ENCODE measurements at regions not wholly inside any gene's neighbourhood (a gene's known extent, or its start where the extent isn't known, plus 50 kb on each side); places are given as distances from the start of the nearest gene placed in this dataset.
A peak's percentile ranks its signal among the peaks of the same experiment; 100 is the strongest.

DNA sequence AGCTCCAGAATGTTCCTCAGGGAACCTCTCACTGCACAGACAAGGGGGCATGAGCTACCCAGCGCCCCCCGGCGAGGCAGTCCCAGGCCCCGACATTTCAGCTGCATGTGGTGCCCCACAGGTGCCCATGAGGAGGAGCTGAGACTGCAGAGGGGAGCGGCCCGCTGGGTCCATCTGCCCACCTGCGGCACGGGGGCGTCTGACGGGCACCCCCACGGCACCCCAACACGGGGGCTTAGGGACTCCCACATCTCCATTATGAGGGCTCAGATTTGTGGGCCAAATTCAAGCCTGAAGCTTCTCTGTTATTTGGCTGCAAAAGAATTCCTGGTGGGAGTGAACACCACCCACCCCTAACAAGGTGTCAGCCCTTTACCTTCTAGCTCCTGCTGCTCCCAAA lies 258.4 kb downstream of the UACA start:
- ChIA-PET SMC1A (ENCODE audit: uncharacterized antibody, unreplicated experiment) (interaction anchor here (0.5 to 6.7 kb wide), 11 partner anchors 9 to 837 kb away, joined by 3 to 40 read pairs (median 3); no protein-coding TSS in a partner anchor), POLR2A (interaction anchor here (0.9 to 3.0 kb wide), 4 partner anchors 12 to 37 kb away, joined by 3 to 17 read pairs (median 3); no protein-coding TSS in a partner anchor), RAD21 (ENCODE audit: unreplicated experiment) (interaction anchor here (0.6 to 2.9 kb wide), 12 partner anchors 9 to 753 kb away, joined by 3 to 42 read pairs (median 6); no protein-coding TSS in a partner anchor), CTCF (interaction anchor here (0.7 to 4.1 kb wide), 13 partner anchors 8 to 1043 kb away, joined by 3 to 39 read pairs (median 5); no protein-coding TSS in a partner anchor)
- Histone ChIP-seq H3K27ac (ENCODE audit: control insufficient read depth, insufficient read depth) (peak overlapping the region; percentile 91), H3K4me3 (0 out of 2 replicates have a peak overlapping the region, but pooled peaks have one; percentile 30), H3K27me3 (replicated peaks in 1 of 2; ENCODE audit: control insufficient read depth in 2 of 2, insufficient read depth in 2 of 2, low read length in 1 of 2) (no peaks in the 10 kb centered on the region), H3K9ac (ENCODE audit: control insufficient read depth, insufficient read depth, low read length) (peak overlapping the region; percentile 33; the same call in 1 of the 2 replicates), H3K36me3 (ENCODE audit: control insufficient read depth in 2 of 2, insufficient read depth in 2 of 2, low read length in 1 of 2) (no peaks in the 10 kb centered on the region), H3K79me2 (ENCODE audit: control insufficient read depth, insufficient read depth, low read length) (no peaks in the 10 kb centered on the region), H3K4me2 (ENCODE audit: control insufficient read depth, insufficient read depth) (peak overlapping the region; percentile 82), H4K20me1 (ENCODE audit: control insufficient read depth, insufficient read depth) (no peaks in the 10 kb centered on the region), H3K4me1 (ENCODE audit: control insufficient read depth, insufficient read depth, low read length) (peaks cover 56% of the 10 kb centered on the region), H3K9me3 (replicated peaks; ENCODE audit: control insufficient read depth, insufficient read depth, low read length) (peaks cover 6% of the 10 kb centered on the region; the same call in 2 of the 3 replicates), H2AFZ (ENCODE audit: control insufficient read depth, low read depth, low read length) (peak overlapping the region; percentile 37; the same call in 1 of the 2 replicates)
- intact Hi-C loops (cut with micrococcal nuclease; ENCODE audit: unreplicated experiment) (loop anchor here (1.0 kb wide), 1 partner anchor 13 kb away; no protein-coding TSS in a partner anchor), in situ Hi-C loops (cut with MboI) (no loop called here)
- BruUV-seq (replicated peaks), result no TSS peak
- DNase-seq (ENCODE audit: low read depth, low spot score), result no peak
- no peak for FAIRE-seq
- 0% methylated on average over 11 of the region's 12 CpGs for WGBS (ENCODE audit: insufficient coverage, insufficient replicate concordance, low lambda C conversion rate, missing lambda C conversion rate)
- no peak for TF ChIP-seq CREM (IDR thresholded peaks at IDR 0.05; ENCODE audit: low read depth)
- no peak for TF ChIP-seq ATF2 (IDR thresholded peaks at IDR 0.05; ENCODE audit: low read length)
- TF ChIP-seq CBX5 (IDR thresholded peaks at IDR 0.05; ENCODE audit: low read depth), result no peak
- no peak for TF ChIP-seq NR2C1 (IDR thresholded peaks at IDR 0.05)
- 0 out of 2 replicates have a peak, but pooled peaks have one; percentile 2 for TF ChIP-seq NR2F1 (conservative IDR thresholded peaks at IDR 0.05)
- no peak for ATAC-seq
